GM18502 (cell line): ENCODE measurements at regions not wholly inside any gene's neighbourhood (a gene's known extent, or its start where the extent isn't known, plus 50 kb on each side); places are given as distances from the start of the nearest gene placed in this dataset.

Experiments used
- ATAC-seq: cut with Tn5 transposase; IDR thresholded peaks from one replicate; pipeline ENCODE4 v1.9.1; 2021; ENCODE audit warnings: mild to moderate bottlenecking; ENCODE audit not compliant: unreplicated experiment, poor library complexity

- ATAC-seq = no peak
Observed at GRCh38 chr17:63362115-63362514, 84.0 kb downstream of the CYB561 start.

GRCh38 chr17:63364387-63364786 is 81.7 kb downstream of the CYB561 start:
- no peak for ATAC-seq

DNA sequence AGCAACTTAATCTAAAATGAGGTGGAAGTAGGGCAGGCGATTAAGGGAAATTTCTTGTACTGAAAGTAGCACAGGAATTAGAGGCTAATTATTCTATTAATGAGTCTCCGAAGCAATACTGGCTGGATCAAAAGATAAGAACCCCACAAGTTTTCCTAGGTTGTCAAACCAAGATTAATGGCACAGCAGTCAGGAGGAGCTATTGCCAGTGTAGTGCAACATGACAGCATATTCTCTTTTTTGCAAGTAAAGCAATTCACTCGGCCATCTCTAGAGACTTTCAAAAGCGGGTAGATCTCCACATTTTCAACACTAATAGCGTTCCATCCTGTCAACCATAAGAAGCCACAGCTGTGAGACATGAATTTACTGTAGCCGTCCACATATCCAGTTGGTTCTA is 81.2 kb downstream of the CYB561 start:
- no peak for ATAC-seq

- no peak for ATAC-seq
Observed at GRCh38 chr17:63365366-63366240, 80.5 kb downstream of the CYB561 start.

DNA sequence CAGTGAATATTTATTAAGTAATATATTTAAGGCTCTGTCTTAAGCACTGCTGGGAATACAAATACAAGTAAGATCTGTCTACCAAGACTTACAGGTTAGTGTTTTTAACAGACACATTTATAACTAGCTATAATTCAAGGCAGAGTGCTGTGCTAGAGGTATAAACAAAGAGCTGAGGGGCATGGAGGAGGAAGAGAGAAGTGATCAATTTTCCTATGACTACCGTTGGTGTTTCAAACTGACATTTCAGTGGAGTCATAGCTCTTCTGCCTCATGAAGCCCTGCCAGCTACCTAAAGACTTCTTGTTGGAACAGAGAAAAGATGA is 79.9 kb downstream of the CYB561 start:
- ATAC-seq = no peak

- ATAC-seq = no peak
Observed at GRCh38 chr17:63369233-63369632, 76.9 kb downstream of the CYB561 start.

GRCh38 chr17:63370696-63371095 is 75.4 kb downstream of the CYB561 start:
- ATAC-seq = no peak

DNA sequence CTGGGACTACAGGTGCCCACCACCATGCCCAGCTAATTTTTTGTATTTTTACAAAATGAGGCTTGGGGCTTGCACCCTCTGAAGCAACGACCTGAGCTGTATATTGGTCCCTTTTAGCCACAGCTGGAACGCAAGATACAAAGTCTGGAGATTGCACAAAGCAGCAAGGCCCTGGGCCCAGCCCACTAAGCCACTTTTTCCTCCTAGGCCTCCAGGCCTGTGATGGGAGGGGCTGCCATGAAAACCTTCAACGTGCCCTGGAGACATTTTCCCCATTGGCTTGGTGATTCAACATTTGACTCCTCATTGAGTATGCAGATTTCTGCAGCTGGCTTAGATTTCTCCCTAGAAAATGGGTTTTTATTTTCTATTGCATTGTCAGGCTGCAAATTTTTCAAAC is 69.2 kb downstream of the CYB561 start:
- ATAC-seq = no peak

- ATAC-seq = no peak
Observed at GRCh38 chr17:63378411-63379375, 67.4 kb downstream of the CYB561 start.

DNA sequence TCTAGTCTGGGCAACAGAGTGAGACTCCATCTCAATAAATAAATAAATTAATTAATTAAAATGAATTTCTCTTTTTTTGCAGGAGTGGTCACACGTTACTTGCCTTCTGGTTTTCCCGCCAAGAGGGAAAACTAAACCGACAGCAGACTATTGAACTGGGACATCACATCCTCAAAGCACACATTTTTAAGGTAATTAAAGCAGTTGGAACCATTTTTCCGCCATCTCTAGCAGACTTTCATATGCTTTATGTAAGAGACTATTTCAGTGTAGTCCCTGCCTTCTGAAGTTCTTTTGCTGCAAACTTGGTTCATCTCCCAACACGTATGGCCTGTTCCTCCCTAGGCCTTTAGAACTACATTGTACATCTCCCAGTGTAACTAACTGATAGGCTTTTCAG is 66.5 kb downstream of the CYB561 start:
- ATAC-seq = no peak

DNA sequence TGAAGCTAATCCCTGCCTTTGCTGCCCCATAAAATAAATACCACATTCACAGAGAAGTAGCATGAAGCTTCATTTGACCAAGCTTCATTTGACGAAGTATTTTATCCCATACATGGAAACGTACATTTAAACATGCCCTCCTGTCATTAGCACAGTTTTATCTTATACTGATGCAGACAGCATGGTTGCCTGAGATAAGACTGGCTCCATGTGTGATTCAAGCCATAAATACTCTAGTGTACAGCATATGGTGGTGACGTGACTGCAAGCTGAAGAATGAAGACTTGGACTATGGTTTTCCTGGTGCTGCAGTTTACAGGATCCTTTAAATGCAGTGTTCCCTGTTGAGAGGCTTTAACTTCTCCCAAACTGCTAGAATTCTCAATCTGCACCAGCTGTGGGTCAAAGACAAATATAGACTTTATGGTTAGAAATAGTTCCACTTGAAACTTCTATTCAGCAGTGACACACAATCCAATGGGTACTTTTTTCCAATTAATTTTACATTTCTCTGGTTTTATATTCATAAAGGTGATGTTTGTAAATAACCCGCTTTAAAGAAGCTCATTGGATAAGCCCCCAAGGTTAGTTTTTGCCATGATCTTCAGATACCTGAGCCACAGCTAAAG is 64.9 kb downstream of the CYB561 start:
- ATAC-seq = no peak

DNA sequence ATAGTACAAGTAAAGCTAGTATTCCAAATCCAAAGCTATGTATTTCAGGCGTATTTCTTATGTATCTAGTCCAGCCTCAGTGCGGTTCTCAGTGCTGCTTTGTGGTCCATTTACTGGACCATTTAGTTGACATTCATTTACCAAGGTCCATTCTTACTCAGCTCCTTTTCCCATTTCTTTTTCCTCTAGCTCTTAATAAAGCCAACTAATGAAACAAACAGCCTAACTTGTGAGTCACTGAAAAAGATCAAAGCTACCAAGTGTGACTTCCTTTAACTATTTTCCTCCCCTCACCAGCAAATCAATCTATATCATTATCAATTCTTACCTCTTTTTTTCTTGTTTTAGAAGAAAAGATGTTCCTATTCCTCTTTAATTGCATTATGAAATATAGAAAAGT is 64.0 kb downstream of the CYB561 start:
- no peak for ATAC-seq
